ENCODE measurements at regions not wholly inside any gene's neighbourhood (a gene's known extent, or its start where the extent isn't known, plus 50 kb on each side); places are given as distances from the start of the nearest gene placed in this dataset.

DNA sequence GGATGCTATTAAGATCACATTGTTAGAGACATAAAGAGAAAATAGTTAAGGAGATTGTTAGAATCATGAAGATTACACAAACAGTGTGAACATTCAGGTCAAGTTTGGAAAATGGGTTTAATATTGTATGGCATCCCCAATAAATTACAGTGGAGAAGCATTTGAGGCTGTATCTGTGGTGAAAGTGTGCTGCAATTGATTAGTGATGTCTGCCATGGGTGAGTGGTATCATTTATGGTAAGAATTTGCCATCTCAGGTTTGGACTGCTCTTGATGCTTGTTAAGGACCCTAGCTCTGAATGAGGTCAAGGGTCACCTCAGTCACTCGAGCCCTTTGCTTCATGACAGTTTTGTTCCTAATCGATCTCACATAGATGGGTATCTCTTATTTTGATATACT is 265.7 kb upstream of the SRRM4 start:
- no peak overlapping the region for H3K4me2 ChIP-seq (ENCODE audit: low read depth, low read length, poor library complexity, severe bottlenecking)
- no peaks in the 10 kb centered on the region for H3K79me2 ChIP-seq (ENCODE audit: low read length)
- H3K36me3 ChIP-seq (ENCODE audit: insufficient read depth, low read length) = no peaks in the 10 kb centered on the region
- no peak overlapping the region for H3K27ac ChIP-seq (ENCODE audit: low read length)
- no peaks in the 10 kb centered on the region for H3K4me1 ChIP-seq (ENCODE audit: low read length)
- peak; percentile 44 for DNase-seq
- H3K27me3 ChIP-seq (ENCODE audit: low read length) = no peaks in the 10 kb centered on the region
- no peak overlapping the region for H3K4me3 ChIP-seq (ENCODE audit: low read length)
- no peak overlapping the region for H3K9ac ChIP-seq (ENCODE audit: low read length)
- no peaks in the 10 kb centered on the region for H3K9me3 ChIP-seq (ENCODE audit: low read length)
- H4K20me1 ChIP-seq (ENCODE audit: insufficient read depth, low read depth, low read length) = no peaks in the 10 kb centered on the region
- H3K9me2 ChIP-seq (replicated peaks; ENCODE audit: insufficient read depth, low read length) = no peaks in the 10 kb centered on the region
- no peak overlapping the region for H2AFZ ChIP-seq (ENCODE audit: low read length)

DNA sequence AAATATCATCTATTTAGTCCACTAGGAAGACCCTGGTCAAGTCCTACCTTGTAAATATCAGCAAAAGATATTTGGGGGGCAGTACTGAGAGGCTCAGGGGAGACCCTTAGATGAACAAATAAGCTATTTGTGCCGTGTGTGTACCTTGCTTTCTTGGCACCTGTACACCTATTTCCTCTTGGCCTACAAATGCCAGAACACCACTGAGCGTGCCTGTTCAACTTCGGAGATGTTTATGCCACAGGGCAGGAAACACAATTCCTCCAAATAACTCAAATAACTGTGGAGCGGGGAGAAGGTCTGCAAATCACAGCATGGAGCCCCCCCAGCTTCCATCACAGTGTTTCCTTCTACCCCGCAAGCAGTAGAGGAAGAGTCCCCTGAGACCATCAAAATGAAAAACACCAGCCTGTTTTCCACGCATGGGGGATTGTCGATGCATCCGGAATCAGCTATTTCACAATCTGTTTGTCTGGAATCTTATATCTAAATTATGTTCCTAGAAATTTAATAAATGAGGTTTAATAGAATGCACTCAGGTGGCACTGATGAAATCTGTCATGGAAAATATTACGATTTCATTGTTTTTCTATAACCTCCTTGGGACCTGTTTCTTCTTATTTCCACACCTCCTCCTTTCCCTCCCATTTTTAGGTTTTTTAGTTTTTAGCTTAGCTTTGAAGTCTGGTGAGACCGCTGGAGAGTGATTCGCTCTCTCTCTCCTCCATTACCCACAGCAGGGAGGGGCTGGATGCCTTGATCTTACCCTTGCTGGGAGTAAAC is 254.0 kb upstream of the SRRM4 start:
- H4K20me1 ChIP-seq (ENCODE audit: insufficient read depth, low read depth, low read length) = no peaks in the 10 kb centered on the region
- no peak overlapping the region for H3K4me2 ChIP-seq (ENCODE audit: low read depth, low read length, poor library complexity, severe bottlenecking)

DNA sequence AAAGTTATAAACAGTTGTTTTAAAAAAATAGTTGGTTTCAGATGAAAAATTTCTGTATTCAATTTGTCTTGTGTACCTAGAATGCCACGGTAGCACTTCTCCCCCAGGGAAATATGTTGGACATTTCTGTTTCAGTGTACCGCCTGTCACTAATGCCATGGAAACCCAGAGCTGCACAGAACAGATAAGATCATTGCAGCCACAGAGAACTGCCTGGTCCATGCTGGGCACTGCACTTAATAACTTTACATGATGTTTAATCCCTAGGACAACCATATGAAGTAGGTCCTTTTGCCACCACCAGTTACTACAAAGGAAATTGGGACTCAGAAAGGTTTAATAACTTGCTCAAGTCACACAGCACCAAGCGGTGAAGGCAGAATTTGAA is 253.4 kb upstream of the SRRM4 start:
- Histone ChIP-seq H3K27me3 (ENCODE audit: low read length) (no peaks in the 10 kb centered on the region), H3K4me1 (ENCODE audit: low read length) (no peaks in the 10 kb centered on the region), H2AFZ (ENCODE audit: low read length) (no peak overlapping the region), H3K4me2 (ENCODE audit: low read depth, low read length, poor library complexity, severe bottlenecking) (no peak overlapping the region), H3K9ac (ENCODE audit: low read length) (no peak overlapping the region), H3K36me3 (ENCODE audit: insufficient read depth, low read length) (no peaks in the 10 kb centered on the region), H4K20me1 (ENCODE audit: insufficient read depth, low read depth, low read length) (no peaks in the 10 kb centered on the region), H3K27ac (ENCODE audit: low read length) (no peak overlapping the region), H3K9me3 (ENCODE audit: low read length) (no peaks in the 10 kb centered on the region), H3K9me2 (replicated peaks; ENCODE audit: insufficient read depth, low read length) (no peaks in the 10 kb centered on the region), H3K4me3 (ENCODE audit: low read length) (no peak overlapping the region), H3K79me2 (ENCODE audit: low read length) (no peaks in the 10 kb centered on the region)
- no peak for DNase-seq

More for the DNA sequence above, 254.0 kb upstream of the SRRM4 start:
- H3K9me2 ChIP-seq (replicated peaks; ENCODE audit: insufficient read depth, low read length) = no peaks in the 10 kb centered on the region
- H3K4me1 ChIP-seq (ENCODE audit: low read length) = no peaks in the 10 kb centered on the region
- H3K4me3 ChIP-seq (ENCODE audit: low read length) = no peak overlapping the region
- no peak for DNase-seq
- H3K36me3 ChIP-seq (ENCODE audit: insufficient read depth, low read length) = no peaks in the 10 kb centered on the region
- H3K9me3 ChIP-seq (ENCODE audit: low read length) = no peaks in the 10 kb centered on the region
- H3K27me3 ChIP-seq (ENCODE audit: low read length) = no peaks in the 10 kb centered on the region
- no peak overlapping the region for H3K9ac ChIP-seq (ENCODE audit: low read length)
- no peak overlapping the region for H2AFZ ChIP-seq (ENCODE audit: low read length)
- no peaks in the 10 kb centered on the region for H3K79me2 ChIP-seq (ENCODE audit: low read length)
- no peak overlapping the region for H3K27ac ChIP-seq (ENCODE audit: low read length)

DNA sequence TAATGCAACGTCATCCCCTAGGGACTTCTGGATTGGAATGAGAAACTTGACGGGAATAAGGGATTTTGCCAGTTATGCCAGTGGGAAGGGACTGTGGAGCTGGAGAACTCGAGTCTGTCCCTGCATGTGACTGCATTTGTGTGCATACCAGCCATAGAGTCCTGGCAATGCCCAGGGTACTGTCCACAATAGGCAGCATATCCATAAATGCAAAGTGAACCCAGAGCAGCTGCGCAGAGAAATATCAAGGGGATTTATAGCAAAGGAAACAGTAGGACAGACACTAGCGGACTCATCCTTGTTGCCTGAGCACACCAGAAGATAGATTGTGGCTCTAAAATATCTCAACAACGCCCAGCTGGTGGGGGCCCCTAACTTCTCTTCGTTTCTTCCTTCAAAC is 247.1 kb upstream of the SRRM4 start:
- H3K4me3 ChIP-seq (ENCODE audit: low read length) = no peak overlapping the region
- H3K36me3 ChIP-seq (ENCODE audit: insufficient read depth, low read length) = no peaks in the 10 kb centered on the region
- H4K20me1 ChIP-seq (ENCODE audit: insufficient read depth, low read depth, low read length) = no peaks in the 10 kb centered on the region
- no peak overlapping the region for H3K4me2 ChIP-seq (ENCODE audit: low read depth, low read length, poor library complexity, severe bottlenecking)
- H3K4me1 ChIP-seq (ENCODE audit: low read length) = no peaks in the 10 kb centered on the region
- H2AFZ ChIP-seq (ENCODE audit: low read length) = no peak overlapping the region
- DNase-seq = no peak
- H3K79me2 ChIP-seq (ENCODE audit: low read length) = no peaks in the 10 kb centered on the region
- H3K9me3 ChIP-seq (ENCODE audit: low read length) = no peaks in the 10 kb centered on the region
- H3K27me3 ChIP-seq (ENCODE audit: low read length) = no peaks in the 10 kb centered on the region
- no peaks in the 10 kb centered on the region for H3K9me2 ChIP-seq (replicated peaks; ENCODE audit: insufficient read depth, low read length)
- H3K9ac ChIP-seq (ENCODE audit: low read length) = no peak overlapping the region
- H3K27ac ChIP-seq (ENCODE audit: low read length) = no peak overlapping the region

DNA sequence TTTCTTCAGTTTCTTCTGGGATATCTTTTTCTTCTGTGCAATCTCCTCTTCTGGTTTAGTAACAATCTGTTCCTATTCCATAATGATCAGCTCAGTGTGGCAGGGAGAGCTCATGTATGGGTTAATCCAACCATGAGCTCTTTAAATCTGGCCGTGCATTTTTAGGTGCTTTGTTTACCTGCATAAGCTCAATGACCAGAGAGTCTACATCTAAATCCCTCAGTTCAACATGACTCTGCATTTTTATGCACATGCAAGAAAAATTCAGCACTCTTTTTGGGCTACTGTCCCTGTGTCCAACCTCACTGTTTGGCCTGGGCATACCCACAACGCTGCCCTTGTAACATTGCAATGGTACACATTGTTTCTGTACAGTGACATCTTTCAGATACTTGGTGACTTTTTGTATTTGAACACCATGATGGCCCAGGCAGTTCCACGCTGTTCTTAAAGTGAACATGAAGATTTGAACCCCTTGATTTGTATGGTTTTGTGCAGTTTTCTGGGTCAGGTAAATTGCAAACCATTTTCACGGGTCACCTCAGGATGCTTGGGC is 243.3 kb upstream of the SRRM4 start:
- Histone ChIP-seq H3K4me3 (ENCODE audit: low read length) (no peak overlapping the region), H3K4me1 (ENCODE audit: low read length) (no peaks in the 10 kb centered on the region), H3K79me2 (ENCODE audit: low read length) (no peaks in the 10 kb centered on the region), H2AFZ (ENCODE audit: low read length) (no peak overlapping the region), H3K27ac (ENCODE audit: low read length) (no peak overlapping the region), H3K9me2 (replicated peaks; ENCODE audit: insufficient read depth, low read length) (no peaks in the 10 kb centered on the region), H3K9ac (ENCODE audit: low read length) (no peak overlapping the region), H4K20me1 (ENCODE audit: insufficient read depth, low read depth, low read length) (no peaks in the 10 kb centered on the region), H3K4me2 (ENCODE audit: low read depth, low read length, poor library complexity, severe bottlenecking) (no peak overlapping the region), H3K36me3 (ENCODE audit: insufficient read depth, low read length) (no peaks in the 10 kb centered on the region), H3K27me3 (ENCODE audit: low read length) (no peaks in the 10 kb centered on the region), H3K9me3 (ENCODE audit: low read length) (no peaks in the 10 kb centered on the region)
- no peak for DNase-seq

DNA sequence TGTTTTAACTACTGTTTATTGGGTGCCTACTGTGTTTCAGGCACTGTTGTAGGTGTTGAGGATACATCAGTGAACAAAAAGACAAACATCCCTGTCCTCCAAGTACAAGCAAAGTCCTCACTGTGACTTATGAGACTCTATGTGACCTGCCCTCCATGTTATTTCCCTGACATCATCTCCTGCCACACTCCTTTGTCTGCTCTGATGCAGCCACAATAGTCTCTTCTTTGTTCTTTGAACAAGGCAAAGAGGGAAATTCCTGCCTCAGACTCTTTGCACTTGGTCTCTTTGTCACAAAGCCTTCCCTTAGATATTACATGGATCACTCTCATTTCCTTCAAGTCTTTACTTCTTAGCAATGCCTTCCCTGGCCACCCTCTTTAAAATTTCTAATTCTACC is 240.1 kb upstream of the SRRM4 start:
- no peak overlapping the region for H3K9ac ChIP-seq (ENCODE audit: low read length)
- no peaks in the 10 kb centered on the region for H3K36me3 ChIP-seq (ENCODE audit: insufficient read depth, low read length)
- H2AFZ ChIP-seq (ENCODE audit: low read length) = no peak overlapping the region
- H3K4me1 ChIP-seq (ENCODE audit: low read length) = no peaks in the 10 kb centered on the region
- no peaks in the 10 kb centered on the region for H4K20me1 ChIP-seq (ENCODE audit: insufficient read depth, low read depth, low read length)
- H3K79me2 ChIP-seq (ENCODE audit: low read length) = no peaks in the 10 kb centered on the region
- no peaks in the 10 kb centered on the region for H3K27me3 ChIP-seq (ENCODE audit: low read length)
- H3K4me3 ChIP-seq (ENCODE audit: low read length) = no peak overlapping the region
- H3K27ac ChIP-seq (ENCODE audit: low read length) = no peak overlapping the region
- H3K9me3 ChIP-seq (ENCODE audit: low read length) = no peaks in the 10 kb centered on the region
- H3K4me2 ChIP-seq (ENCODE audit: low read depth, low read length, poor library complexity, severe bottlenecking) = no peak overlapping the region
- no peaks in the 10 kb centered on the region for H3K9me2 ChIP-seq (replicated peaks; ENCODE audit: insufficient read depth, low read length)
- no peak for DNase-seq

DNA sequence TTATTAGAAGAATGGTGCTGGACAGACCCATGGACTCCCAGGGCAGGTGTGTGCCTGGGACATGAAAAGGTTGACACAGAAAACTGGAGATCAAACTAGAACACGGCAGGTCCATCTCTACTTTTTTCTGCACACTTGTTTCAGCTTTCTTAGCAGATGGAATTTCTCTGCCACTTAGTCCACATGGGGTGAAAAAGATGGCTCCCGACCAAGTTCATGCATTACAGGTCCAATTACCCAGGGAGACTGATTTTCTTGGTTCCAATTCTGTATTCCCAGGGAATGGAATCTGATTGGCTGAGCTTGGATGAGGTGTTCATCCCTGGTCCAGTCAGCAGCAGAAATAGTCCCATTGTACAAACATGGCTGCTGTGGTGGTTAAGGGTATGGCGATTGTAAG is 238.9 kb upstream of the SRRM4 start:
- no peak for DNase-seq
- Histone ChIP-seq H3K27me3 (ENCODE audit: low read length) (no peaks in the 10 kb centered on the region), H4K20me1 (ENCODE audit: insufficient read depth, low read depth, low read length) (no peaks in the 10 kb centered on the region), H3K79me2 (ENCODE audit: low read length) (no peaks in the 10 kb centered on the region), H3K4me2 (ENCODE audit: low read depth, low read length, poor library complexity, severe bottlenecking) (no peak overlapping the region), H3K4me3 (ENCODE audit: low read length) (no peak overlapping the region), H3K4me1 (ENCODE audit: low read length) (no peaks in the 10 kb centered on the region), H2AFZ (ENCODE audit: low read length) (no peak overlapping the region), H3K36me3 (ENCODE audit: insufficient read depth, low read length) (no peaks in the 10 kb centered on the region), H3K9me2 (replicated peaks; ENCODE audit: insufficient read depth, low read length) (no peaks in the 10 kb centered on the region), H3K9me3 (ENCODE audit: low read length) (no peaks in the 10 kb centered on the region), H3K9ac (ENCODE audit: low read length) (no peak overlapping the region), H3K27ac (ENCODE audit: low read length) (no peak overlapping the region)

DNA sequence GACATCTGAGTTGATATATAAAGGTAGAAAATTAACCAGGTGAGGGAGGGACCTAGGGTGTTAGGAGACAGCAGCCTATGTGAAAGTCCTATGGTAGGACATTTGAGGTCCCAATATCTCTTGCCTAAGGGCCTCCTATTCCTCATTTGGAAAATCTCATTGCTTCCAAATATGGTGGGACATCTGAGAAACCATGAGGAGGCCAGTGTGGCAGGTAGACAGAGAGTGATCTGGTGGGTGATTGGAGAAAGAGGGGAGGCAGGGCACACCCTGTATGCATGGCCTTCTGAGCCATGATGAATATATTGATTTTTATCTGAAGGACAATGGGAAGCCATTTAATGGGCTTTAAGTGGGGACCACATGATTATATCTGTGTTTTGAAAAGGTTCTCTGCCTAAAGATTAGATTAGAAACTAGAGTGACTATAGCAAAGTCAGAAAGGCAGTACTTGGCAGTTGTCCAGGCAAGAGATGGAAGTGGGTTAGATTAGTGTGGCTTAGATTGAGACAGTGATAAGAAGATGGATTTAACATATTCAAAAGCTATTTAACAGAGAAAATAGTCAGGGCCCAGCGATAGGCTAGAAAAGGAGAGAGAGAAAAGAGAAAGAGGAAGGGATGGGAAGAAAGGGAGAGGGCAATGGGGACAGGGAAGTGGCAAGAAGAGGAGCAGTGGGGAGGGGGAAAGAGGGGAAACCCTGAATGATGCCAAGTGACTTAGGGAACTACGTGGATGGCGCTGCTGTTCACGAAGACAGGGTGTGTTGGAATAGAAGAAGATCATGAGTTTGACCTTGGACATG is 237.2 kb upstream of the SRRM4 start:
- Histone ChIP-seq H3K79me2 (ENCODE audit: low read length) (no peaks in the 10 kb centered on the region), H3K4me3 (ENCODE audit: low read length) (0 out of 2 replicates have a peak overlapping the region, but pooled peaks have one; percentile 23), H3K4me1 (ENCODE audit: low read length) (no peaks in the 10 kb centered on the region), H3K36me3 (ENCODE audit: insufficient read depth, low read length) (no peaks in the 10 kb centered on the region), H3K9ac (ENCODE audit: low read length) (no peak overlapping the region), H3K9me2 (replicated peaks; ENCODE audit: insufficient read depth, low read length) (no peaks in the 10 kb centered on the region), H4K20me1 (ENCODE audit: insufficient read depth, low read depth, low read length) (no peaks in the 10 kb centered on the region), H3K27ac (ENCODE audit: low read length) (no peak overlapping the region), H2AFZ (ENCODE audit: low read length) (no peak overlapping the region), H3K9me3 (ENCODE audit: low read length) (no peaks in the 10 kb centered on the region), H3K27me3 (ENCODE audit: low read length) (no peaks in the 10 kb centered on the region), H3K4me2 (ENCODE audit: low read depth, low read length, poor library complexity, severe bottlenecking) (no peak overlapping the region)
- DNase-seq = no peak
